M059J (cell line): ENCODE measurements at regions not wholly inside any gene's neighbourhood (a gene's known extent, or its start where the extent isn't known, plus 50 kb on each side); places are given as distances from the start of the nearest gene placed in this dataset.
"Not testable (repeated sequence)": the region's sequence is repeated elsewhere in the genome, so short reads cannot be mapped to it uniquely, and the experiment has no call there.

Experiments
- DNase-seq: peaks from one replicate; pipeline ENCODE4 v3.0.0-alpha.2; 2012; ENCODE audit warnings: low read depth

GRCh38 chr10:77740396-77740795 lies 102.8 kb upstream of the KCNMA1 start:
- not testable (repeated sequence) for DNase-seq

GRCh38 chr10:77738496-77739158 lies 101.0 kb upstream of the KCNMA1 start:
- no peak for DNase-seq

- DNase-seq = peak; percentile 72
Observed at GRCh38 chr10:77737608-77738007, 100.0 kb upstream of the KCNMA1 start.

- not testable (repeated sequence) for DNase-seq
Observed at GRCh38 chr10:77735136-77735535, 97.5 kb upstream of the KCNMA1 start.

GRCh38 chr10:77732213-77733003 lies 94.8 kb upstream of the KCNMA1 start:
- DNase-seq = no peak

- no peak for DNase-seq
Observed at GRCh38 chr10:77727481-77727880, 89.9 kb upstream of the KCNMA1 start.

GRCh38 chr10:77726732-77727131 lies 89.1 kb upstream of the KCNMA1 start:
- DNase-seq = no peak

GRCh38 chr10:77726301-77726700 lies 88.7 kb upstream of the KCNMA1 start:
- no peak for DNase-seq

GRCh38 chr10:77724820-77725219 lies 87.2 kb upstream of the KCNMA1 start:
- no peak for DNase-seq

GRCh38 chr10:77723376-77723775 lies 85.8 kb upstream of the KCNMA1 start:
- DNase-seq = no peak

GRCh38 chr10:77722956-77723355 lies 85.3 kb upstream of the KCNMA1 start:
- peak; percentile 45 for DNase-seq

GRCh38 chr10:77721815-77722214 lies 84.2 kb upstream of the KCNMA1 start:
- no peak for DNase-seq

- no peak for DNase-seq
Observed at GRCh38 chr10:77718957-77719356, 81.3 kb upstream of the KCNMA1 start.

GRCh38 chr10:77718312-77718711 lies 80.7 kb upstream of the KCNMA1 start:
- DNase-seq = peak; percentile 19

- DNase-seq = no peak
Observed at GRCh38 chr10:77717336-77717735, 79.7 kb upstream of the KCNMA1 start.

- DNase-seq = no peak
Observed at GRCh38 chr10:77716458-77717317, 79.1 kb upstream of the KCNMA1 start.

GRCh38 chr10:77715536-77715935 lies 77.9 kb upstream of the KCNMA1 start:
- no peak for DNase-seq

- DNase-seq = peak; percentile 30
Observed at GRCh38 chr10:77715088-77715487, 77.5 kb upstream of the KCNMA1 start.

- no peak for DNase-seq
Observed at GRCh38 chr10:77713521-77714280, 76.1 kb upstream of the KCNMA1 start.

- DNase-seq = no peak
Observed at GRCh38 chr10:77712207-77712606, 74.6 kb upstream of the KCNMA1 start.

- DNase-seq = no peak
Observed at GRCh38 chr10:77711683-77712049, 74.1 kb upstream of the KCNMA1 start.
